Uterus (tissue), 2 donors: ENCODE measurements at regions not wholly inside any gene's neighbourhood (a gene's known extent, or its start where the extent isn't known, plus 50 kb on each side); places are given as distances from the start of the nearest gene placed in this dataset.

Source experiments
- POLR2A ChIP-seq, 2 donors: fragments of 450-650 bp; IDR thresholded peaks; one replicate each; pipeline ENCODE4 v1.6.1; 2016; ENCODE audit warnings: antibody characterized with exemption in 2 of 2, mild to moderate bottlenecking in 1 of 2, moderate library complexity in 1 of 2
- TF ChIP-seq, protein P1 (sequence below), 4 experiments: fragments of 200-600 bp in 2 of 4; fragments of 450-650 bp in 2 of 4; sonication (generic) in 2 of 4; IDR thresholded peaks; one replicate each; pipeline ENCODE4 v1.5.1; 2016 to 2019; ENCODE audit warnings: antibody characterized with exemption in 4 of 4, mild to moderate bottlenecking in 2 of 4, moderate library complexity in 1 of 4

DNA sequence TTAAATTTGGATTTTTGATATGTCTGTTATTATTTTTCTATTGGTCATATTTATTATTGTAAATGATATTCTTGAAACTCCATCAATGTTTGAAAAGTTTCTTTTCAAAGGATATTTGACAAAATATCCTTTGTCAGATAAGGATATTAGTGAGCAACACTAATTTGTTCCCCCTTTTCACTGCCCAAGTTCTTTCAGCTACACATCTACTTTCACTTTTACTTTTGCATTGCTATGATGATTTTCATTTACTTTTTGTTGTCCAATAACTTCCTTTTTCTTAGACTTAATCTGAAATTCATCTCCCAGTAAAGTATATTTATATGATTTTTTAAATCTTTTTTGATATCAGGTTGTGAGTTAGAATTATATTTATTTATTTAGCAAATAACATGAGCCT is 542.3 kb upstream of the ADGRL3 start:
- no peak for TF ChIP-seq POLR2A (IDR thresholded peaks at IDR 0.05)
- TF ChIP-seq, protein P1, sequence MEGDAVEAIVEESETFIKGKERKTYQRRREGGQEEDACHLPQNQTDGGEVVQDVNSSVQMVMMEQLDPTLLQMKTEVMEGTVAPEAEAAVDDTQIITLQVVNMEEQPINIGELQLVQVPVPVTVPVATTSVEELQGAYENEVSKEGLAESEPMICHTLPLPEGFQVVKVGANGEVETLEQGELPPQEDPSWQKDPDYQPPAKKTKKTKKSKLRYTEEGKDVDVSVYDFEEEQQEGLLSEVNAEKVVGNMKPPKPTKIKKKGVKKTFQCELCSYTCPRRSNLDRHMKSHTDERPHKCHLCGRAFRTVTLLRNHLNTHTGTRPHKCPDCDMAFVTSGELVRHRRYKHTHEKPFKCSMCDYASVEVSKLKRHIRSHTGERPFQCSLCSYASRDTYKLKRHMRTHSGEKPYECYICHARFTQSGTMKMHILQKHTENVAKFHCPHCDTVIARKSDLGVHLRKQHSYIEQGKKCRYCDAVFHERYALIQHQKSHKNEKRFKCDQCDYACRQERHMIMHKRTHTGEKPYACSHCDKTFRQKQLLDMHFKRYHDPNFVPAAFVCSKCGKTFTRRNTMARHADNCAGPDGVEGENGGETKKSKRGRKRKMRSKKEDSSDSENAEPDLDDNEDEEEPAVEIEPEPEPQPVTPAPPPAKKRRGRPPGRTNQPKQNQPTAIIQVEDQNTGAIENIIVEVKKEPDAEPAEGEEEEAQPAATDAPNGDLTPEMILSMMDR (IDR thresholded peaks at IDR 0.05) = no peak
